Kidney (tissue), 13 donors: ENCODE measurements at regions not wholly inside any gene's neighbourhood (a gene's known extent, or its start where the extent isn't known, plus 50 kb on each side); places are given as distances from the start of the nearest gene placed in this dataset.
"Not testable (repeated sequence)": the region's sequence is repeated elsewhere in the genome, so short reads cannot be mapped to it uniquely, and the experiment has no call there.

Source experiments
- DNase-seq, 5 donors: peaks; one replicate each; pipeline ENCODE4 v3.0.0-alpha.2; 2013 to 2020
- FAIRE-seq: peaks from 2 replicates; lab custom pipeline; 2012; peaks lifted over from hg19 to GRCh38; lab: Jason Lieb, UNC
- H3K27ac ChIP-seq, 2 donors: one replicate each; pipeline ENCODE4 v1.7.0; 2013; ENCODE audit warnings: low read depth in 2 of 2, low read length in 2 of 2, inconsistent platforms in 1 of 2
- H3K27me3 ChIP-seq: one replicate; pipeline ENCODE4 v1.7.1; 2013; ENCODE audit warnings: low read length, inconsistent platforms; ENCODE audit not compliant: control insufficient read depth, insufficient read depth
- H3K36me3 ChIP-seq, 3 donors: one replicate each; pipeline versions ENCODE4 v1.7.0 to v1.7.1; 2013; ENCODE audit warnings: low read length in 3 of 3, control low read depth in 1 of 3, inconsistent platforms in 1 of 3; ENCODE audit not compliant: insufficient read depth in 3 of 3, control insufficient read depth in 2 of 3
- H3K4me1 ChIP-seq, 3 donors: one replicate each; pipeline versions ENCODE4 v1.7.0 to v1.7.1; 2013; ENCODE audit warnings: low read length in 3 of 3, inconsistent platforms in 1 of 3, low read depth in 1 of 3; ENCODE audit not compliant: control insufficient read depth in 2 of 3, insufficient read depth in 2 of 3
- H3K4me3 ChIP-seq, 3 donors: one replicate each; pipeline versions ENCODE4 v1.7.0 to v1.8.1; 2013; ENCODE audit warnings: low read length in 3 of 3, control low read depth in 1 of 3, inconsistent platforms in 1 of 3
- H3K9ac ChIP-seq, 3 donors: one replicate each; pipeline versions ENCODE4 v1.7.0 to v1.7.1; 2013; ENCODE audit warnings: low read length in 3 of 3, control low read depth in 1 of 3, inconsistent platforms in 1 of 3
- H3K9me3 ChIP-seq, 3 donors: one replicate each; pipeline versions ENCODE4 v1.7.0 to v1.7.1; 2013; ENCODE audit warnings: low read length in 3 of 3, control low read depth in 1 of 3, inconsistent platforms in 1 of 3; ENCODE audit not compliant: control insufficient read depth in 2 of 3, insufficient read depth in 1 of 3
- intact Hi-C: fragments of 100-400 bp; cut with DNase I; formaldehyde crosslinking; loops from one replicate; pipeline ENCODE4 v1.11.1; 2022
- TF ChIP-seq, protein P1 (sequence below): IDR thresholded peaks from 3 replicates; pipeline ENCODE4 v1.5.1; 2012; ENCODE audit warnings: mild to moderate bottlenecking, moderate library complexity, borderline replicate concordance; ENCODE audit not compliant: insufficient read depth; ENCODE audit errors: extremely low read depth
- donor health status: control.
- donor health status: control.
- donor health status: control.
- donor health status: control.
- donor health status: control.
- donor health status: DM: yes; HTN: yes; CAD: no.
- donor health status: Normal renal cell carcinoma (clear cell type).

DNA sequence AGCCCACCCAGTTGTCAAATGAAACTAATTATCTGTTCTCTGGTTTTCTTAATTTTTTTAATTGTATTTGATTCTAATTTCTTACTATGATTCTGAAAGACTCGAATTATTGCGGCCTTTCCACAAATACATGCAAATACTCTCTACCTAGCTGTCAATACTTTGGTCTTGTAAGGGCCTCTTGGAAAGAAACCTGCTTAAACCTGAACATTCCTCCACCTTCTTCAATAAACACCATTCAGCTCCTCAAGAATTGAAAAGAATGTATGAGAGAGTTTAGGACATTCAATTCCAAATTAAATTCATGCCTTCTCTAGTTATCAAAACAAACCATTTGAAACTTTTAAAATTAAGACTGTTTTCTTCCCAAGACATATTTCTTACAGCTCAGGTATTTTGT lies 385.9 kb upstream of the NOCT start:
- Histone ChIP-seq H3K27ac (no peak overlapping the region), H3K27me3 (no peaks in the 10 kb centered on the region), H3K4me1 (no peaks in the 10 kb centered on the region), H3K36me3 (no peaks in the 10 kb centered on the region), H3K4me3 (no peak overlapping the region), H3K9me3 (no peaks in the 10 kb centered on the region), H3K9ac (no peak overlapping the region)
- DNase-seq (no peak), FAIRE-seq (no peak)
- TF ChIP-seq, protein P1, sequence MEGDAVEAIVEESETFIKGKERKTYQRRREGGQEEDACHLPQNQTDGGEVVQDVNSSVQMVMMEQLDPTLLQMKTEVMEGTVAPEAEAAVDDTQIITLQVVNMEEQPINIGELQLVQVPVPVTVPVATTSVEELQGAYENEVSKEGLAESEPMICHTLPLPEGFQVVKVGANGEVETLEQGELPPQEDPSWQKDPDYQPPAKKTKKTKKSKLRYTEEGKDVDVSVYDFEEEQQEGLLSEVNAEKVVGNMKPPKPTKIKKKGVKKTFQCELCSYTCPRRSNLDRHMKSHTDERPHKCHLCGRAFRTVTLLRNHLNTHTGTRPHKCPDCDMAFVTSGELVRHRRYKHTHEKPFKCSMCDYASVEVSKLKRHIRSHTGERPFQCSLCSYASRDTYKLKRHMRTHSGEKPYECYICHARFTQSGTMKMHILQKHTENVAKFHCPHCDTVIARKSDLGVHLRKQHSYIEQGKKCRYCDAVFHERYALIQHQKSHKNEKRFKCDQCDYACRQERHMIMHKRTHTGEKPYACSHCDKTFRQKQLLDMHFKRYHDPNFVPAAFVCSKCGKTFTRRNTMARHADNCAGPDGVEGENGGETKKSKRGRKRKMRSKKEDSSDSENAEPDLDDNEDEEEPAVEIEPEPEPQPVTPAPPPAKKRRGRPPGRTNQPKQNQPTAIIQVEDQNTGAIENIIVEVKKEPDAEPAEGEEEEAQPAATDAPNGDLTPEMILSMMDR, result no peak
- intact Hi-C loops, result no loop called here

DNA sequence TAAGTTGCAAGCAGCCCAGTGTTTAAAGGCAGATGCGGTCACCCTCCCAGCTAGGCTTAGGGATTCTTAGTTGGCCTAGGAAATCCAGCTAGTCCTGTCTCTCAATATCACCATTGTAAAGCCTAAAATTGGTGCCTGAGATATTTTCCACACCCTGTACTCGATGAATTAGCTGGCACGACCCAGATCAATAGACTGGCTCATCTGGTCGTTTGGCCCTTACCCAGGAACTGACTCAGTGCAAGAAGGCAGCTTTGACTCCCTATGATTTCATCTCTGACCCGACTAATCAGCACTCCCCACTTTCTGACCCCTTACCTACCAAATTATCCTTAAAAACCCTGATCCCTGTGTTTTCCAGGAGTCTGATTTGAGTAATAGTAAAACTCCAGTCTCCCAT lies 384.9 kb upstream of the SLC7A11 start:
- Histone ChIP-seq H3K9me3 (no peaks in the 10 kb centered on the region), H3K9ac (no peak overlapping the region), H3K4me1 (no peaks in the 10 kb centered on the region), H3K36me3 (no peaks in the 10 kb centered on the region), H3K27ac (no peak overlapping the region), H3K4me3 (no peak overlapping the region), H3K27me3 (no peaks in the 10 kb centered on the region)
- intact Hi-C loops, result no loop called here
- TF ChIP-seq, protein P1, result no peak
- FAIRE-seq (no peak), DNase-seq (no peak)

DNA sequence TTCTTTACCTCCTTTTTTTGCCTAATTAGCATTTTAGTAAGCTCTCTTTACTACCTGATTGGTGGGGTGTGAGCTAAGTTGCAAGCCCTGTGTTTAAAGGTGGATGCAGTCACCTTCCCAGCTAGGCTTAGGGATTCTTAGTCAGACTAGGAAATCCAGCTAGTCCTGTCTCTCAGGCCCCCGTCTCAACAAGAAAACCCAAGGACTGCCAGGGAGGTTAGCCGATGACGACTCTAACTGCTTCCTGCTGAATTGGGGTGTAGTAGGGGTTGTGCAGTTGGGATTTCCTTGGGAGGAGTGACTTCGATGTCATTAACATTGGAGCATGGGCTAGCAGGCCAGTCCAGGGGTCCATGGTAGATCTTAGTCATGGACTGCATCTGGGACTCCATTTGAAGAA lies 380.2 kb upstream of the SLC7A11 start:
- H3K4me1 ChIP-seq, H3K9me3 ChIP-seq, DNase-seq, intact Hi-C loops, H3K27ac ChIP-seq, H3K27me3 ChIP-seq, FAIRE-seq, H3K9ac ChIP-seq, H3K4me3 ChIP-seq, H3K36me3 ChIP-seq: not testable (repeated sequence)

DNA sequence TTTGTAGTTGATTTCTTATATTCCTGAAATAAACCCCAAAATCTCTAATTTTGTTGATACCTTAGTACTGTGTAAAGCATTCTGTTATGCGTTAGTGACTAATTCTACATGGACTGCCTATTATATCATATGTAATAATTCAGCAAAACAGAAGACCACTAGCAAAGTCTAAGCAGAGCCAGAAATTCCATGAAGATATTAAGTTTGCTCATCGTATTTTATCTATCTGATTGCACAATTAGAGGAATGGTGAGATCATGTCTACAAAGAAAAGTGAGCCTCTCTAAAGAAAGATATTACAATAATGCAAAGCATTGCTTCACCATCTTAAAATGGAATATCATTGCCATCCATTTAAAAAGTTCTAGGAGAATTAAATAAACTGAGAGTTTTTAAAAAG lies 374.6 kb upstream of the SLC7A11 start:
- Histone ChIP-seq H3K27me3 (no peaks in the 10 kb centered on the region), H3K9me3 (no peaks in the 10 kb centered on the region), H3K27ac (no peak overlapping the region), H3K4me1 (no peaks in the 10 kb centered on the region), H3K4me3 (no peak overlapping the region), H3K36me3 (no peaks in the 10 kb centered on the region), H3K9ac (no peak overlapping the region)
- intact Hi-C loops, result no loop called here
- DNase-seq (no peak), FAIRE-seq (no peak)
- TF ChIP-seq, protein P1, result no peak
